MG63 (cell line): ENCODE measurements at regions not wholly inside any gene's neighbourhood (a gene's known extent, or its start where the extent isn't known, plus 50 kb on each side); places are given as distances from the start of the nearest gene placed in this dataset.

Source experiments
- DNase-seq: peaks from one replicate; pipeline ENCODE4 v3.0.0-alpha.2; 2020
- H3K27me3 ChIP-seq: fragments of 250-450 bp; sonication (Bioruptor Pico); 2 replicates; pipeline ENCODE4 v1.5.1; 2020; ENCODE audit warnings: mild to moderate bottlenecking, moderate library complexity
- H3K36me3 ChIP-seq: fragments of 250-450 bp; sonication (Bioruptor Pico); 2 replicates; pipeline ENCODE4 v1.5.1; 2020; ENCODE audit warnings: mild to moderate bottlenecking, moderate library complexity
- H3K4me3 ChIP-seq: fragments of 250-450 bp; sonication (Bioruptor Pico); 2 replicates; pipeline ENCODE4 v1.5.1; 2020; ENCODE audit warnings: mild to moderate bottlenecking, moderate library complexity
- H3K9me3 ChIP-seq: fragments of 250-450 bp; sonication (Bioruptor Pico); 2 replicates; pipeline ENCODE4 v1.5.1; 2020; ENCODE audit warnings: mild to moderate bottlenecking, moderate library complexity

DNA sequence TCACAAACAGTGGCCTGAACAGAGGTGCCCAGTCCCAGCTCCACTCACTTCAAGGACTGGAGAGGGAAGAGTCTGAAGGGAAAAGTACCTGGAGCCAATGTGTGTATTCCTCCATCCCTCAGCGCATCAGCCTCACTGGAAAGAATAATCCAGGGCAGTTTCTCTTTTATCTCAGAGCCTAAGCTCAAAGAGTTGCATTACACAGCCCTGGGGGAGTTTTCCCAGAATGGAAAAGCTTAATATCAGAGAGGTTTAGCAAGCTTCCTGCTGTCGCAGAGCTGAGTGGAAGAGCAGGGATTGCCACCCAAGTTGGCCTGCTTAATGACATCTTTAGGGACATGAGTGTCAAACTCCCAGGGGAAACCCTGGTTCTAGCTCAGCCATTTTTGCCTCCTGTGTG, 80.4 kb upstream of the MSX1 start:
- Histone ChIP-seq H3K9me3 (no peaks in the 10 kb centered on the region), H3K36me3 (no peaks in the 10 kb centered on the region), H3K4me3 (no peak overlapping the region), H3K27me3 (no peaks in the 10 kb centered on the region)
- no peak for DNase-seq

DNA sequence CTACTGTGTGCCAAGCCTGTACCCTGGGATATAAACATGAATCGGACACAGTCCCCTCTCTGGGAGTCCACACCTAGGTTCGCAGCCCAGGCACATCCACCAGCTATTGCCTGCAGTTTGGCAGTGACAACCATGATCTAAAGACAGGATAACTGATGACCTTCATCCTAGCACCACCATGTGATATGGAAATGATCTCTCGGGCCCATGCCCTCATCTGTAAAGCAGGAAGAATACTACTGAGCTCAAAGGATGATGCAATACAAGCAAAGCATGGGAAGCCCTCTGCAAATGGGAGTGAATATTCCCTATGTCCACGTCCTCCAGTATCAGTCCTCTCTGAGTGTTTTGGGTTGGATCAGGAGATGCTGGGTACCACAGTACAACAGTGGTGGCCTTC, 80.9 kb upstream of the MSX1 start:
- DNase-seq = no peak
- Histone ChIP-seq H3K27me3 (no peaks in the 10 kb centered on the region), H3K9me3 (no peaks in the 10 kb centered on the region), H3K36me3 (no peaks in the 10 kb centered on the region), H3K4me3 (no peak overlapping the region)

DNA sequence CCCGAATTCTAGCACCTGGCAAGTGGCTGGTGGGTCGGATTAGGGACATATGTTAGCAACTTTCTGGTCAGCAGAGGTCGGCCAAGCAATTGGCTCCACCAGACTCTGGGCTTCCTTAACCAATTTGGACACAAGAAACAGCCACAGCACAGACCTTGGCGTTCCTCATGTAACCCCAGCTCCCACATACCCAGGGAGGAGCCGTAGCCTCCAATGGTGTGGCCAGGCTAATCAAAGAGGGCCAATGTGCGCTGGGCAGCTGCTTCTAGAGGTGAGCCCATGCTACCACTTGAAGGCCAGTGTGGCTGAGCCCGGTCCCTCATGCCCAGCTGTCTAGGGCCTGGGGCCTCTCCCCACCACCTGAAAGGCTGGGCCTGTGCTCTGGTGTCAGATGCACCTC, 82.5 kb upstream of the MSX1 start:
- Histone ChIP-seq H3K27me3 (no peaks in the 10 kb centered on the region), H3K36me3 (no peaks in the 10 kb centered on the region), H3K9me3 (no peaks in the 10 kb centered on the region), H3K4me3 (no peak overlapping the region)
- no peak for DNase-seq

DNA sequence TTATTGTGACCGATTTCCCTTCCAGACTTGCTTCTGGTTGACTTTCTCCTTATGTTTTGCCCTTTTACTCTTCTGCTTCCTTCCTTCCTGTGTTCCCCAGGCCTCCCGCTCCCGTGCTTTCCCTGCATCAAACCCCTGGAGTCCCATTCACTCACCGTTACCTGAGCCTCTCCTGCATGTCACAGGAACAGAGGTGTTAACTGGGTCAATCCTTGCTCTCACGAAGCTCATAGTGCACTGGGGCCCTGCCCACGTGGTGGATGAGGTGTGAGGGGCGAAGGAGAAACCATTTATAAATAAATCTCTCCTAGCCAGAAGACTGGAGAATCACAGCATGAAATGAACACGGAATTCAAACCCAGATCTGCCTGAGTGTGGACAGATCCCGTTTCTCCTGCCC, 83.1 kb upstream of the MSX1 start:
- DNase-seq = no peak
- no peaks in the 10 kb centered on the region for H3K36me3 ChIP-seq
- no peaks in the 10 kb centered on the region for H3K9me3 ChIP-seq
- H3K27me3 ChIP-seq = no peaks in the 10 kb centered on the region
- H3K4me3 ChIP-seq = no peak overlapping the region

DNA sequence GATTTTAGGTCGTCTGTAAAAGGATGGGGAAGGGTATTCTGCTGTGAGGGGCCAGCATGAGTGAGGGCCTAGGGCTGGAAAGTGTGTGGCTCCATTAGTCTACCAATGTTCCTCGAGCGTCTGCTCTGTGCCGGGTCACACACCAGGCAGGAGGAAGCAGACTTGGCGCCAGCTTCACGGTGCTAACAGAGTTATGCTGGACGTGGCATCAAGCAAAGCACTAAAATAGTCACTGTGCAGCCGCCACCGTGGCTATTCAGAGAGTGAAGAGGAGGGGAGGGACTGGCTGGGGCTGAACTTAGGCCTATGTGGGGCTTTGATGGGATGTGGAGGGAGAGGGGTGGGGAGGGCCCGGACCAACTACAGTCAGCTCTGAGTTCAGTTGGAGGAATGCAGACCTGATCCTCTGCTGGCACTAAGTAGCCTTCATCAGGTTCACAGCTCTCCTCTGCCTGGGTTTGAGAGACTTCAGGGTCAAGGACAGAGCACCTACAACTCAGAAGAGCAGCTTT, 83.9 kb upstream of the MSX1 start:
- Histone ChIP-seq H3K4me3 (no peak overlapping the region), H3K9me3 (no peaks in the 10 kb centered on the region), H3K36me3 (no peaks in the 10 kb centered on the region), H3K27me3 (no peaks in the 10 kb centered on the region)
- no peak for DNase-seq

DNA sequence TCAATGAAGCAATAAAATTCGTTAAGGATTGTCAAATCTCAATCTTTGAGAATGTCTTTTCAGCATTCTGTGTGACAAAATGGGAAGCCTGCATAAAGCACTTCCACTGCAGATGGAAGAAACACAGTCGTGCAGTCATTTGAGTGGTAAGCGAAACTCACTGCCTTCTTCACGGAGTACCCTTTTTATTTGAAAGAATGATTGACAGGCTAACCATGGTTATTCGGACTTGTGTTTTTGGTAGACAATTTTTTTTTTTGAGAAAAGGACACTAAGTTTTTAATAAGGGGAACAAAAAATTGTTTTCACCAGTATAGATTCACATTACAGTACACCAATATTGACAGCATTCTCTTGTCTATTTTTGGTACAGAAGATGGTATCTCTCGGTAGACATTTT, 86.9 kb upstream of the MSX1 start:
- no peaks in the 10 kb centered on the region for H3K36me3 ChIP-seq
- no peak overlapping the region for H3K4me3 ChIP-seq
- no peak for DNase-seq
- H3K27me3 ChIP-seq = no peaks in the 10 kb centered on the region
- H3K9me3 ChIP-seq = no peaks in the 10 kb centered on the region

DNA sequence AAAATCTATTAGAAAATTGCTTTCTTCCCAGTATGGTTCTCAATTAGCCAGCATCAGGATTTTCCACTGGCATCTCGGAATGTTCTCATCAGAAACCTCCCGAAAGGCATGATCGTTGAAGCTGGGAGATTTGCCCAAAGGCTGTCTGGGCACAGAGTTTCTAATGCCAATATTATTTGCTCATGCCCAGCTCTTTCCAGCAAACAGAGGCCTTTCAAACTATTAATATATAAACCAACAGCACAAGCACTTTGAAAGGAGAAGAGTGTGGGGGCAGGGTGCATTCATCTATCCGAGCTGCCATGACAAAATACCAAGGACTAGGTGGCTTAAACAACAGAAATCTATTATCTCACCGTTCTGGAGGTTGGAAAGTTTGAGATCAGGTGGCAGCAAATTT, 88.3 kb upstream of the MSX1 start:
- Histone ChIP-seq H3K4me3 (no peak overlapping the region), H3K9me3 (no peaks in the 10 kb centered on the region), H3K36me3 (no peaks in the 10 kb centered on the region), H3K27me3 (no peaks in the 10 kb centered on the region)
- no peak for DNase-seq

DNA sequence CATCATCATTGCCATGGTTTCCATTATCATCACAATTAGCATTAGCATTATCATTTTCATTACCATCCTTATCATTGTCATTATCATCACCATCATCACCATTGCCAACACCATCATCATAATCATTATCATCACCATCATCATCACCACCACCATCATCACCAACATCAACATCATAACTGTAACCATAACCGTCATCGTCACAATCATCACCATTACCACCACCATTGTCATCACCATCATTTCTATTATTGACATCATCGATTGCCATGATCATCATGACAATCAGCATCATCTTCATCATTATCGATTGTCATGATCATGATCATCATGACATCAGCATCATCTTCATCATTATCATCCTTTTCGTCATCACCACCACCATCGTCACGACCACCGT, 88.9 kb upstream of the MSX1 start:
- H3K27me3 ChIP-seq = no peaks in the 10 kb centered on the region
- H3K36me3 ChIP-seq = no peaks in the 10 kb centered on the region
- no peaks in the 10 kb centered on the region for H3K9me3 ChIP-seq
- DNase-seq = no peak
- H3K4me3 ChIP-seq = no peak overlapping the region

DNA sequence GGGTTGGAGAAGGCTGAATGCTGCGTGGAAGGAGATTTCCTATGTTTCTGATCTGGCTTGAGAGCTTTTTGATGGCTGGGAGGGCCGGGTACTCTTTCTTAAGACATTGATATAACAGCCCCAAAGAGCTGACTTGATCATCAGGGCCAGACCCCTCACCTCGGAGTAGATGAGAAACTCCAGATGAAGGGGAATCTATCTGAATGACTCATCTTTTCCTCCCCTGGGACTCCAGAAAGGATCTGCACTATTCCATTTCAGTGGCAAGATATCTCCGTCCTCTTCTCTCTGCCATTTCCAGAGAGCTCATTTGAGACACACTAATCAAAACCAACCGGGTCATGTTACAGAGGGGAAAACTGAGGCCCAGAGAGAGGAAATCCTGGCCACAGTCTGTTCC, 92.9 kb upstream of the MSX1 start:
- no peak for DNase-seq
- Histone ChIP-seq H3K27me3 (no peaks in the 10 kb centered on the region), H3K36me3 (no peaks in the 10 kb centered on the region), H3K4me3 (no peak overlapping the region), H3K9me3 (no peaks in the 10 kb centered on the region)

DNA sequence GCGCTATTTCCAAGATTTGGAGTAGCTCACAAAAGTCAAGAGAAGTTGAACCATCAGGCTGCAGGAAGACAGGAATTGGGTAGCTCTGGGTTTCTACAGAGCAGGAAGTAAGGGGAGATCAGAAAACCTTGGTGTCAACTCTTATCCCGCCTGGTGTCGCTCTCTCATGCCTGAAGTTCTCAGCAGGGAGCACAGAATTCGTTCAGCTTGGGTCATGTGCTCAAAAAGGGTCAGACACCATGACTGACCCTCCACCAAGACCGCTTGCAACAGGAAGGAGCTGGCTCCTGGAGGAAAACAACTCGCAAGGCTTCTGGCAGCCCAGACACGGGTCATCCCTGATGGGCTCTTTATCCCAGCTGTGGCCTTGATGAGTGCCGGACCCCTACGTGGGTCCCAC, 93.7 kb upstream of the MSX1 start:
- no peaks in the 10 kb centered on the region for H3K9me3 ChIP-seq
- H3K27me3 ChIP-seq = no peaks in the 10 kb centered on the region
- DNase-seq = no peak
- H3K4me3 ChIP-seq = no peak overlapping the region
- no peaks in the 10 kb centered on the region for H3K36me3 ChIP-seq

DNA sequence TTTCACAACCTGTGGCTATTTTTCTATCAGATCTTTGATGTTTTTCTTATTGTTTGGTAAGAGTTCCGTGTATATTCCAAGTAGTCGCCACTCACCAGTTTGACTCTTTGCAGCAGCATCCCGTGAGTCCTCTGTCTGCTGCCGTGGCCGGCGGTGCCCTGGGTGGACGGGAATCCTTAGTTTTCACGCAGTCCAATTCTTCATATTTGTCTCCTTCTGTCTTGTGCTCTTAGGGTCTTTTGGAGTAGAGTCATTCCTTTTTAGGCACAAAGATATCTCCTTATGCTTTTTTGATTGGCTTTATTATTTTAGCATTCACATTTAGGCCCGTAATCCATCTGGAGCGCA, 94.9 kb upstream of the MSX1 start:
- Histone ChIP-seq H3K27me3 (no peaks in the 10 kb centered on the region), H3K36me3 (no peaks in the 10 kb centered on the region), H3K9me3 (no peaks in the 10 kb centered on the region), H3K4me3 (no peak overlapping the region)
- no peak for DNase-seq

DNA sequence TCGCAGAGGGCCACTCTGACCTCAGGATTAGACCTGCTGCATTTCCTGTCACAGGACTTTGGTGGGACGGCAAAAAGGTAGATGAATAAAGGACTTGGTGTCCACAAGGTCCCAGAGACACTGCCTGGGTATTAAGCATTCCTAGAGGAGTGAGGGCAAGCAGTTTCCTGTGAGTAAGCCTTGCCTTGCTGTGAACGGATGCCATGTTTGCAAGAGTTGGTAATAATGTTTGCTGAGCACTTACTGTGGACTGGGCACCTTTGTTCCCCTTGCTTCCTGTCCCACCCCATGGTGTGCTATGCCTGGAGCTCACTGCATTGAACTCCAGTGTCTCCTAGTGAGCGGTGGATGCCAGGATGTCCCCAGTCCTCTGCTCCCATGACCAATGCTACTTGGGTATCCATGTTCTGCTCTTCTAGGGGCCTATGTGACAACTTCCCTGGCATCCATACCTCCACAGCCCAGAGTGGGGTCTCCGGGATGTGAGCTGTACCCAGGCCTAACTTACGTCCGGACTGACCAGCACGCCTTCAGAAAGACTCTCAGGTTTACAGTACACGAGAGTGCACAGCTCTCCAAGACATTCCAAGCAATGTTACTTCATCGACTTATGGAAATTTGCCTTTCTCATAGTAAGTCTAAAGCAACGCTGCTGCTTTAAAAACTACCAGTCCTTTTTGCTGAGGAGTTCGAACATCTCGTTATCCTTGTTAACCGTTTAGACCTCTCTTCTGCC, 95.5 kb upstream of the MSX1 start:
- Histone ChIP-seq H3K4me3 (no peak overlapping the region), H3K9me3 (no peaks in the 10 kb centered on the region)
- no peak for DNase-seq

DNA sequence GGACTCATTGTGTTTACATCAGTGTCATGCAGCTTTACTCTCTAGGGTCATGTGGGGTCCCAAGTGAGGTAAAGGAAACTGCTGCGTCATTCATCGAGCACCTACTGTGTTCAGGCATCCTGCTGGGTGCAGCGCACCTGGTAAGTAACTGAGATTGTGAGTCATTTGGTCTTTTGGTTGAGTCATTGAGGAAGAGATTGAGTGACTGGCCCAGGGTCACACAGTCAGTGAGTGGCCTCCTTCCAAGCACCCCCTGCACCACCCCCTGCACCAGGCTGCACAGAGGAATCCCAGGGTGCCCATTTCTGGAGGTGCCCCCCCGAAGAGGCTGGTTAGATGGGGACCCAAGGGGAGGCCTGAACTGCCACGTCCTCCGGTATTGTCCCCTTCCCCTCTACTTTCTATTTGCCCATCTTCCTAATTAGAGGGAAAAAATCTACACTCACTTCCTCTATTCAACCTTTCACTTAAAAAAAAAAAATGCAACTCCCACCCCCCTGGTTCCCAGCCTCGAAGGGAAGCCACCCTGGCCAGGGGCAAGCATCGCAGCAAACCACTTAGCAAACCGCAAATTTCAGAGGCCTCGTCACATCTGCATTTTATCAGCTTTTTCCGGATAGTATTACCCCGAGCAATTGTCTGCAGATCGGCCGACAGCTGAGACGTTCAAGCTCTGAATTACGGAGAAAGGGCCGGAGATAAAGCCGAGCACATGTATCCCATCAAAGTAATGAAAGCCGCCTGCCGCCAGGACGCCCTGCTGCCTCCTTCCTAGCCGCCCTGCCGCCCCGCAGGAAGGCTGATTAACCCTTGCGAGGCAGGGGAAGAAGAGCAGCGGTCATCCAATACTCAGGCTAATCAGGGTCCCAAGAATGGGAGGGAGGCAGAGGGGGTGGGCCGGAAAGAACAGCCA, 96.3 kb upstream of the MSX1 start:
- Histone ChIP-seq H3K36me3 (no peaks in the 10 kb centered on the region), H3K27me3 (no peaks in the 10 kb centered on the region), H3K4me3 (no peak overlapping the region), H3K9me3 (no peaks in the 10 kb centered on the region)
- DNase-seq = no peak

More for the DNA sequence above, 95.5 kb upstream of the MSX1 start:
- Histone ChIP-seq H3K36me3 (no peaks in the 10 kb centered on the region), H3K27me3 (no peaks in the 10 kb centered on the region)

DNA sequence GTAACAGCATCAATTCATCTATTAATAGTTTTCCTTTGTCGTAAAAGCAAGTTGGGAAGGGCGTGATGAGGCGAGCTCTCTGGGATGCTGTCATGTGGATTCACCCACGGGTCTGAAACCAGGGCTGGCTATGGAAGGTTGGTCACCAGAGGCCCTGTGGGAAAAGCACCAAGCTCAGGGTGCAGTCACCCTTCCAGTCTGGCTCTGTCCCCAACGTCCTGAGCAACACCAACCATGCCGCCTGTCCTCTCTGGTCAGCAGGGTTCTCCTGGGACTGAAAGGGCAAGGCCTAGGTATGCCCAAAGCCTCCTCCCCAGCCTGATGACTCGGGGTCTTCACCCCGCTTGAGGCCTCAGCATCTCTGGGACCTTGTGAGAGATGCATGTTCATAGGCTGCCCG, 97.2 kb upstream of the MSX1 start:
- H3K27me3 ChIP-seq = no peaks in the 10 kb centered on the region
- H3K36me3 ChIP-seq = no peaks in the 10 kb centered on the region
- H3K4me3 ChIP-seq = no peak overlapping the region
- no peak for DNase-seq
- no peaks in the 10 kb centered on the region for H3K9me3 ChIP-seq

DNA sequence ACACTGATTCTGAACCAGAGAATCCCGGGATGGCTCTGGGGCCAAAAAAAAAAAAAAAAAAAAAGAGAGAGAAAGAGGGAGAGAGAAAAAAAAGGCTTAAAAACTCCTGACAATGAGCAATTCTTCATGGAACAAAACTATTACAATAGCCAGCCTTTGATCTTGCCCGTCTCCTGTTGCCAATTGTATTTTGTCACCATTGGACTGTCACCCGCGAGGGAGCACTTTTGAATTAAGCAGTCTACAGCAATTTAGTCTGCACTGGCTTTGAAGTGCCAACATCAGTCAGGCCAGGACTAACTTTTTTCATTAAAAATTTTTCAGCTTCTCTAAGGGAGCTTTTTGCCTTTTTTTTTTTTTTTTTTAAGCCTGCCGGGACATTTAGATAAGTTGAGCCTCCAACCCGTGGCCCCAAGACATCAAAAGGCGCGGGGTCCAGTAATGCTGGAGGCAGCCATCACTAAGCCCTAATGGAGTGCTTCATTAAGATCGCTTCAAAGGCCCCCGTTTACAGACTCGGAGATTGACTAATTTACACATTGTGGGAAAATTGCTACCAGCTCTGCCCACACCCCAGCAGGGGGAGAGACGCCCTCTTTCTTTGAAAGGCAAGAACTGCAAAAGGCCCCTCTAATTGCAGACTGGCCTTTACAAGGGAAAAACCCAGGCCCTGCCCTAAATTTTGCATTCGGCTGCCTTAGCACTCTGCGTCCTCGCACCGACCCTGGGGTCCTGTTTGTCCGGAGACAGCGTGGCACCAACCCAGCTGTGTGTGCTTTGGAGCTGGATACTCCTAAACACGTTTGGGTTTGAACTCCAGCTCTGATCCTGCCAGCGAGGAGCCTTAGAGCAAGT, 98.1 kb upstream of the MSX1 start:
- Histone ChIP-seq H3K9me3 (no peaks in the 10 kb centered on the region), H3K4me3 (no peak overlapping the region), H3K27me3 (no peaks in the 10 kb centered on the region), H3K36me3 (no peaks in the 10 kb centered on the region)
- no peak for DNase-seq

DNA sequence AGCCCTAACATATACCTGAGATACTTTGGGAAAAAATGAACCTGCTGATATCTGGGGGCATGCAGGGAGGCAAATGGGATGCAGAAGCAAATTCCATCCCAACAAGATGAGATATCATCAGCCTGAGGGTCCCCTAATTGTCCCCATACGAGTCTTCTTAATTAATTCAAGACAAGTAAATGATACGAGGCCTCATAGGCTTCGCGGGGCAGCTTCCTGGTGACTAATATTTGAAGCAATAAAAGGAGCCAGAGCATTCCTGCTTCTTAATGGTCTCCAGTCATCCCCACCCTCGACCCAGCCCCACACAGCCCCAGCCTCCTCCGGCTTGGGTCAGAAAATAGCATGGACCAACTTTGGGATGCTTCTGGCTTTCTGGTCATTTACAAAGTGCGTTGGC, 99.6 kb upstream of the MSX1 start:
- no peak for DNase-seq
- Histone ChIP-seq H3K9me3 (no peaks in the 10 kb centered on the region), H3K4me3 (no peak overlapping the region), H3K36me3 (no peaks in the 10 kb centered on the region), H3K27me3 (no peaks in the 10 kb centered on the region)

DNA sequence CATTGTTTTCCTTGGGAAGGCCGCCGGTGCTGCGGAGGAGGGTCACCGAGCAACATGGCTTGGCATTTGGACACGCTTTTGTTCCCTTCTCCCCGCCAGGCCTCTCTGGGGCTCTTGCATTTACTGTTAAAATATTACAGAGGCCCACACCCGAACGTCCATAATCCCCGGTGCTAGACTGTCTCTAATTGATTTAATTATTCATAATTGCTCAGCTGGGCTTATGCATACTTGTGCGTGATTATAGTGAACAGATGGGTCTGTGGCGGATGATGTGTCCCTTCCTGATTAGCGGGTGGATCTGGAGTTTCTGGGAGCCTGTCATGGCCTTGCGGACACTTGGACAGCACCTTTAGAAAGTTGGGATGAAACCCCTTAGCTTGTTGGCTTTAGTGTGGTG, 100.2 kb upstream of the MSX1 start:
- H3K4me3 ChIP-seq = no peak overlapping the region
- no peaks in the 10 kb centered on the region for H3K36me3 ChIP-seq
- no peaks in the 10 kb centered on the region for H3K27me3 ChIP-seq
- H3K9me3 ChIP-seq = no peaks in the 10 kb centered on the region
- DNase-seq = no peak
